OCI-LY7 (cell line): ENCODE measurements at regions not wholly inside any gene's neighbourhood (a gene's known extent, or its start where the extent isn't known, plus 50 kb on each side); places are given as distances from the start of the nearest gene placed in this dataset.

ENCODE experiments used
- BruUV-seq: library from RNA; stranded (reverse); fragments of 400-500 nt; replicated peaks from 2 replicates; lab custom pipeline; 2021; lab: Mats Ljungman, UMichigan
- CTCF ChIA-PET: fragments of 300-600 bp; sonication (Branson Sonifier 250); formaldehyde crosslinking; loops from one replicate; lab custom pipeline; 2022; ENCODE audit warnings: antibody characterized with exemption; ENCODE audit not compliant: unreplicated experiment; lab: Charles Lee
- POLR2A ChIA-PET: fragments of 300-600 bp; sonication (Branson Sonifier 250); formaldehyde crosslinking; loops from one replicate; lab custom pipeline; 2022; ENCODE audit warnings: antibody characterized with exemption; lab: Charles Lee
- DNase-seq: peaks from one replicate; pipeline ENCODE4 v3.0.0-alpha.2; 2015; ENCODE audit warnings: low spot score
- H2AFZ ChIP-seq: fragments of 200-600 bp; sonication (generic), shearing (Covaris generic); 2 replicates; pipeline ENCODE4 v1.6.1; 2014; ENCODE audit warnings: mild to moderate bottlenecking, antibody characterized with exemption, low read length, moderate library complexity
- H3K27ac ChIP-seq: fragments of 200-600 bp; sonication (generic); 2 replicates; pipeline ENCODE4 v1.5.1; 2014; ENCODE audit warnings: mixed run types, low read depth, mild to moderate bottlenecking, moderate library complexity, low read length, inconsistent platforms; ENCODE audit not compliant: poor library complexity, severe bottlenecking
- H3K36me3 ChIP-seq: fragments of 200-600 bp; sonication (generic); 2 replicates; pipeline ENCODE4 v1.6.1; 2014; ENCODE audit warnings: mild to moderate bottlenecking, antibody characterized with exemption, low read length, moderate library complexity, mixed read lengths; ENCODE audit not compliant: insufficient read depth
- H3K4me1 ChIP-seq: fragments of 200-600 bp; sonication (generic); 2 replicates; pipeline ENCODE4 v1.5.1; 2014; ENCODE audit warnings: mild to moderate bottlenecking, low read length; ENCODE audit not compliant: insufficient read depth, poor library complexity, severe bottlenecking
- H3K4me2 ChIP-seq: fragments of 200-600 bp; sonication (generic); 2 replicates; pipeline ENCODE4 v1.6.1; 2014; ENCODE audit warnings: mild to moderate bottlenecking, low read length
- H3K4me3 ChIP-seq: fragments of 200-600 bp; sonication (generic); 2 replicates; pipeline ENCODE4 v1.5.1; 2014; ENCODE audit warnings: mild to moderate bottlenecking, low read depth, low read length; ENCODE audit not compliant: poor library complexity, severe bottlenecking
- H3K79me2 ChIP-seq: fragments of 200-600 bp; sonication (generic); 2 replicates; pipeline ENCODE4 v1.6.1; 2016; ENCODE audit warnings: low read depth, mild to moderate bottlenecking, low read length, moderate library complexity, mixed read lengths; ENCODE audit not compliant: insufficient read depth
- H3K9me2 ChIP-seq: fragments of 200-600 bp; sonication (generic); 2 replicates; pipeline ENCODE4 v1.6.1; 2016; ENCODE audit warnings: mild to moderate bottlenecking, low read length, mixed read lengths; ENCODE audit not compliant: insufficient read depth
- H3K9me3 ChIP-seq: fragments of 200-600 bp; sonication (generic); 2 replicates; pipeline ENCODE4 v1.6.1; 2014; ENCODE audit warnings: mild to moderate bottlenecking, mixed run types, low read length, mixed read lengths
- H4K20me1 ChIP-seq: fragments of 200-600 bp; sonication (generic); 2 replicates; pipeline ENCODE4 v1.6.1; 2014; ENCODE audit warnings: mild to moderate bottlenecking, antibody characterized with exemption, low read length, moderate library complexity, mixed read lengths; ENCODE audit not compliant: insufficient read depth
- CTCF ChIP-seq: fragments of 200-600 bp; sonication (generic); conservative IDR thresholded peaks from 2 replicates; pipeline ENCODE4 v1.5.1; 2014; ENCODE audit warnings: mild to moderate bottlenecking, antibody characterized with exemption, low read length, moderate library complexity, mixed read lengths
- EZH2phosphoT487 ChIP-seq: fragments of 200-600 bp; sonication (generic); IDR thresholded peaks from 2 replicates; pipeline ENCODE4 v1.6.1; 2018; ENCODE audit warnings: low read depth, borderline replicate concordance, mild to moderate bottlenecking, mixed run types, antibody characterized with exemption, low read length, moderate library complexity, mixed read lengths
- intact Hi-C: fragments of 100-400 bp; cut with micrococcal nuclease; formaldehyde crosslinking; loops from one replicate; pipeline ENCODE4 v1.10.0; 2022; ENCODE audit not compliant: unreplicated experiment

GRCh38 chr6:137769797-137770362 is 97.2 kb upstream of the TNFAIP3 start:
- Histone ChIP-seq H2AFZ (no peak overlapping the region), H3K9me3 (no peaks in the 10 kb centered on the region), H3K27ac (no peak overlapping the region), H3K79me2 (no peaks in the 10 kb centered on the region), H3K36me3 (no peaks in the 10 kb centered on the region), H3K4me1 (peaks cover 12% of the 10 kb centered on the region), H3K9me2 (no peaks in the 10 kb centered on the region), H4K20me1 (no peaks in the 10 kb centered on the region), H3K4me3 (no peak overlapping the region), H3K4me2 (no peak overlapping the region)
- CTCF ChIA-PET = no interaction called here
- DNase-seq = no peak
- no TSS peak for BruUV-seq
- POLR2A ChIA-PET = interaction anchor here (2.4 kb wide), 1 partner anchor 8 kb away, joined by 10 read pairs; no protein-coding TSS in a partner anchor
- intact Hi-C loops = loop anchor here (5.0 kb wide), 1 partner anchor 63 kb away; no protein-coding TSS in a partner anchor
- no peak for TF ChIP-seq EZH2phosphoT487

- intact Hi-C loops = no loop called here
- no peak overlapping the region for H3K27ac ChIP-seq
- no peak overlapping the region for H2AFZ ChIP-seq
- H3K9me3 ChIP-seq = no peaks in the 10 kb centered on the region
- H3K4me2 ChIP-seq = no peak overlapping the region
- H3K36me3 ChIP-seq = no peaks in the 10 kb centered on the region
- no peaks in the 10 kb centered on the region for H3K79me2 ChIP-seq
- H4K20me1 ChIP-seq = no peaks in the 10 kb centered on the region
- ChIA-PET CTCF (no interaction called here), POLR2A (interaction anchor here (0.7 to 1.1 kb wide), 2 partner anchors 29 to 52 kb away, joined by 3 read pairs; no protein-coding TSS in a partner anchor)
- H3K4me1 ChIP-seq = peaks cover 11% of the 10 kb centered on the region
- H3K4me3 ChIP-seq = no peak overlapping the region
- no peaks in the 10 kb centered on the region for H3K9me2 ChIP-seq
- TF ChIP-seq EZH2phosphoT487 (no peak), CTCF (no peak)
- no peak for DNase-seq
- BruUV-seq = no TSS peak
Observed at GRCh38 chr6:137772541-137773250, 94.4 kb upstream of the TNFAIP3 start.

GRCh38 chr6:137775227-137775626 is 91.8 kb upstream of the TNFAIP3 start:
- intact Hi-C loops = no loop called here
- POLR2A ChIA-PET = interaction anchor here (0.7 kb wide), 1 partner anchor 87 kb away, joined by 3 read pairs; no protein-coding TSS in a partner anchor
- TF ChIP-seq EZH2phosphoT487 (no peak), CTCF (no peak)
- Histone ChIP-seq H3K4me3 (no peak overlapping the region), H3K36me3 (no peaks in the 10 kb centered on the region), H3K79me2 (no peaks in the 10 kb centered on the region), H3K4me1 (no peaks in the 10 kb centered on the region), H3K27ac (no peak overlapping the region), H4K20me1 (no peaks in the 10 kb centered on the region), H3K9me2 (no peaks in the 10 kb centered on the region), H3K9me3 (no peaks in the 10 kb centered on the region), H3K4me2 (no peak overlapping the region), H2AFZ (no peak overlapping the region)
- BruUV-seq = no TSS peak
- CTCF ChIA-PET = no interaction called here
- no peak for DNase-seq
